GM23338 (cell line): ENCODE measurements at regions not wholly inside any gene's neighbourhood (a gene's known extent, or its start where the extent isn't known, plus 50 kb on each side); places are given as distances from the start of the nearest gene placed in this dataset.

Experiments
- ATAC-seq: fragments of 200-7000 bp; cut with Tn5 transposase; 3 replicates; pipeline ENCODE4 v1.9.1; 2020
- DNase-seq: peaks from one replicate; pipeline ENCODE4 v3.0.0-alpha.2; 2015; ENCODE audit warnings: low spot score
- H2AFZ ChIP-seq: fragments of 200-600 bp; sonication (generic); 2 replicates; pipeline ENCODE4 v1.8.0; 2016; ENCODE audit warnings: antibody characterized with exemption, mild to moderate bottlenecking, moderate library complexity
- H3F3A ChIP-seq: fragments of 200-600 bp; sonication (generic); replicated peaks from 2 replicates; pipeline ENCODE4 v1.8.0; 2017; ENCODE audit warnings: antibody characterized with exemption, mixed run types, low read depth
- H3K27ac ChIP-seq: fragments of 200-600 bp; sonication (generic); 2 replicates; pipeline ENCODE4 v1.6.1; 2016; ENCODE audit warnings: low read depth
- H3K27me3 ChIP-seq: fragments of 200-600 bp; sonication (generic); 2 replicates; pipeline ENCODE4 v1.8.0; 2016; ENCODE audit warnings: mild to moderate bottlenecking, mixed run types, moderate library complexity; ENCODE audit not compliant: insufficient read depth
- H3K36me3 ChIP-seq: fragments of 200-600 bp; sonication (generic); 2 replicates; pipeline ENCODE4 v1.8.0; 2016; ENCODE audit warnings: mild to moderate bottlenecking; ENCODE audit not compliant: insufficient read depth
- H3K4me1 ChIP-seq: fragments of 200-600 bp; sonication (generic); 2 replicates; pipeline ENCODE4 v1.8.0; 2016; ENCODE audit warnings: mild to moderate bottlenecking, moderate library complexity; ENCODE audit not compliant: insufficient read depth
- H3K4me2 ChIP-seq: fragments of 200-600 bp; sonication (generic); 2 replicates; pipeline ENCODE4 v1.7.1; 2017; ENCODE audit warnings: mixed run types
- H3K4me3 ChIP-seq: fragments of 200-600 bp; sonication (generic); 2 replicates; pipeline ENCODE4 v1.6.1; 2016; ENCODE audit warnings: mixed run types
- H3K79me2 ChIP-seq: fragments of 200-600 bp; sonication (generic); replicated peaks from 2 replicates; pipeline ENCODE4 v1.8.0; 2017; ENCODE audit warnings: mild to moderate bottlenecking; ENCODE audit not compliant: insufficient read depth
- H3K9me2 ChIP-seq: fragments of 200-600 bp; sonication (generic); 2 replicates; pipeline ENCODE4 v1.8.0; 2017; ENCODE audit not compliant: insufficient read depth
- H4K20me1 ChIP-seq: fragments of 200-600 bp; sonication (generic); replicated peaks from 2 replicates; pipeline ENCODE4 v1.8.0; 2017; ENCODE audit warnings: mild to moderate bottlenecking; ENCODE audit not compliant: insufficient read depth
- H3K27ac Mint-ChIP-seq: 2 replicates; pipeline ENCODE4 v1.8.0; 2020; ENCODE audit warnings: inconsistent platforms, mild to moderate bottlenecking, moderate library complexity, mixed read lengths
- H3K27me3 Mint-ChIP-seq: 3 replicates; pipeline ENCODE4 v1.8.0; 2022; ENCODE audit warnings: low read depth, mild to moderate bottlenecking, moderate library complexity, mixed read lengths, inconsistent platforms; ENCODE audit not compliant: insufficient read depth, poor library complexity
- H3K36me3 Mint-ChIP-seq: 3 replicates; pipeline ENCODE4 v1.8.0; 2021; ENCODE audit warnings: low read depth, mild to moderate bottlenecking, inconsistent platforms, moderate library complexity, mixed read lengths
- H3K4me1 Mint-ChIP-seq: 3 replicates; pipeline ENCODE4 v1.8.0; 2020; ENCODE audit warnings: mild to moderate bottlenecking, inconsistent platforms, mixed read lengths
- H3K4me3 Mint-ChIP-seq: 3 replicates; pipeline ENCODE4 v1.8.0; 2021; ENCODE audit warnings: moderate library complexity, mild to moderate bottlenecking, inconsistent platforms, mixed read lengths
- H3K9me3 Mint-ChIP-seq: 3 replicates; pipeline ENCODE4 v1.8.0; 2020; ENCODE audit warnings: moderate library complexity, mild to moderate bottlenecking, inconsistent platforms, mixed read lengths
- CREB1 ChIP-seq: fragments of 250-450 bp; sonication (Bioruptor Pico); IDR thresholded peaks from 2 replicates; pipeline ENCODE4 v1.5.0; 2020; ENCODE audit warnings: low read depth, mild to moderate bottlenecking, moderate library complexity
- CTCF ChIP-seq, 2 experiments: fragments of 200-600 bp in 1 of 2; sonication (generic) in 1 of 2; conservative IDR thresholded peaks; 2 replicates each; pipeline versions ENCODE4 v1.5.1 to v1.6.1; 2016 to 2017; ENCODE audit warnings: antibody characterized with exemption in 2 of 2, low read depth in 2 of 2, mild to moderate bottlenecking in 2 of 2, moderate library complexity in 1 of 2
- EZH2 ChIP-seq: fragments of 200-600 bp; sonication (generic); IDR thresholded peaks from one replicate; pipeline ENCODE4 v1.8.0; 2017; ENCODE audit warnings: antibody characterized with exemption, mild to moderate bottlenecking, low read depth; ENCODE audit not compliant: unreplicated experiment
- EZH2phosphoT487 ChIP-seq: fragments of 200-600 bp; sonication (generic); IDR thresholded peaks from one replicate; pipeline ENCODE4 v1.8.1; 2018; ENCODE audit warnings: antibody characterized with exemption; ENCODE audit not compliant: unreplicated experiment
- JUNB ChIP-seq: IDR thresholded peaks from one replicate; pipeline ENCODE4 v1.6.1; 2016; ENCODE audit warnings: antibody characterized with exemption; ENCODE audit not compliant: unreplicated experiment
- NANOG ChIP-seq: IDR thresholded peaks from 2 replicates; pipeline ENCODE4 v1.6.1; 2016; ENCODE audit warnings: antibody characterized with exemption, borderline replicate concordance
- POLR2AphosphoS5 ChIP-seq: IDR thresholded peaks from 2 replicates; pipeline ENCODE4 v1.6.1; 2016; ENCODE audit warnings: antibody characterized with exemption, low read depth
- STAT1 ChIP-seq: IDR thresholded peaks from one replicate; pipeline ENCODE4 v1.6.1; 2016; ENCODE audit warnings: antibody characterized with exemption; ENCODE audit not compliant: unreplicated experiment
- ZNF114 ChIP-seq: fragments of 250-450 bp; sonication (Bioruptor Pico); IDR thresholded peaks from 2 replicates; pipeline ENCODE4 v1.5.0; 2020; ENCODE audit warnings: mild to moderate bottlenecking, moderate library complexity
- ZNF331 ChIP-seq: fragments of 250-450 bp; sonication (Bioruptor Pico); IDR thresholded peaks from 2 replicates; pipeline ENCODE4 v1.5.0; 2020; ENCODE audit warnings: low read depth, mild to moderate bottlenecking, moderate library complexity
- TF ChIP-seq, protein P1 (sequence below): IDR thresholded peaks from 2 replicates; pipeline ENCODE4 v1.6.1; 2016; ENCODE audit warnings: antibody characterized with exemption
- TF ChIP-seq, protein P2 (sequence below): IDR thresholded peaks from one replicate; pipeline ENCODE4 v1.6.1; 2018; ENCODE audit warnings: antibody characterized with exemption; ENCODE audit not compliant: unreplicated experiment

- no peak for ATAC-seq
- Histone ChIP-seq H3K27me3 (no peaks in the 10 kb centered on the region), H3K4me2 (no peak overlapping the region), H2AFZ (no peak overlapping the region), H3K79me2 (no peaks in the 10 kb centered on the region), H3K4me3 (no peak overlapping the region), H3K9me2 (no peaks in the 10 kb centered on the region), H3K36me3 (0 out of 2 replicates have a peak, but pooled peaks cover 3% of the 10 kb centered on the region), H3K27ac (no peak overlapping the region), H3K4me1 (peaks cover 6% of the 10 kb centered on the region; the same call in 1 of the 2 replicates), H3F3A (no peaks in the 10 kb centered on the region), H4K20me1 (no peaks in the 10 kb centered on the region)
- Mint-ChIP-seq H3K27me3 (no peaks in the 10 kb centered on the region), H3K36me3 (peaks cover 21% of the 10 kb centered on the region), H3K4me3 (no peak overlapping the region), H3K27ac (no peak overlapping the region), H3K9me3 (peaks cover 22% of the 10 kb centered on the region), H3K4me1 (peaks cover 6% of the 10 kb centered on the region; the same call in 2 of the 3 replicates)
- TF ChIP-seq EZH2phosphoT487 (no peak), JUNB (no peak), STAT1 (no peak), CREB1 (no peak), CTCF (conservative IDR thresholded peaks at IDR 0.05; ENCODE audit: low read depth in 2 of 2) (no peak)
- TF ChIP-seq, protein P1, sequence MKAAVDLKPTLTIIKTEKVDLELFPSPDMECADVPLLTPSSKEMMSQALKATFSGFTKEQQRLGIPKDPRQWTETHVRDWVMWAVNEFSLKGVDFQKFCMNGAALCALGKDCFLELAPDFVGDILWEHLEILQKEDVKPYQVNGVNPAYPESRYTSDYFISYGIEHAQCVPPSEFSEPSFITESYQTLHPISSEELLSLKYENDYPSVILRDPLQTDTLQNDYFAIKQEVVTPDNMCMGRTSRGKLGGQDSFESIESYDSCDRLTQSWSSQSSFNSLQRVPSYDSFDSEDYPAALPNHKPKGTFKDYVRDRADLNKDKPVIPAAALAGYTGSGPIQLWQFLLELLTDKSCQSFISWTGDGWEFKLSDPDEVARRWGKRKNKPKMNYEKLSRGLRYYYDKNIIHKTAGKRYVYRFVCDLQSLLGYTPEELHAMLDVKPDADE = no peak
- no peak for DNase-seq
Observed at GRCh38 chr12:46578190-46578982, 205.8 kb upstream of the SLC38A2 start.

DNA sequence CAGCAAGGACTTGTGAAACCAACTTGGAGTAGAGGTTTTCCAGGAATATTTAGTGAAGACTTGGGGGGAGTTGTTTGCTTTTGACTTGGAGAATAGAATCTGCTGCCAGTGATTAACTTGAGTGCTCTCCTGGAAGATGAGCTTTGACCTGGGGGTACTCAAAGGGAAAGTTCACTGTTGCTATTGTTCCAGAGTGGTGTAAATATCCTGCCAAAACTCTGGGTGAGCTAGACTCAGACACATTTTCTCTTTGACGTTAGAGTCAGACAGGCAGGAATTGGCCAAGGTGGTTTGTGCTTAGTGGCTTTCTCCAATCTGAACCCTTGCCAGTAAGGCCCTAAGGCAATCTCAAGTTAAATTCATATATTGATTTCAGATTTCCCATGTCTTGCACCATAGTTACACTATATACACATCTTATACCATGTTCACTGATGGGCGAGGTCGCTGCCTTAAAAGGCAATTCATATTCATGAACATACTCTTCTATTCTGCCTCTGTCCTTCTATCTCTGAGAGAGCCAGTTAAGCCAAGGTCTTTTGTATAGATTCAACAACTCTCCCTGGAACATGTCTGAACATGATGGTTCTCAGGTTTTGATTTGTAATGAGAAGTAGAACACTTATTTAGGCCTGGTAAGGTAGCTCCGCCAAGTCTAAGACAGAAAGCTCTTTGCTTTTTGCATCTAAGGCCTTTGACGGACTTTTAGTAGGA lies 204.6 kb upstream of the SLC38A2 start:
- H3K4me2 ChIP-seq = no peak overlapping the region
- no peaks in the 10 kb centered on the region for H3K36me3 ChIP-seq
- H3K4me3 ChIP-seq = no peak overlapping the region
- DNase-seq = no peak
- H3K27me3 ChIP-seq = no peaks in the 10 kb centered on the region
- Mint-ChIP-seq H3K36me3 (peaks cover 10% of the 10 kb centered on the region), H3K9me3 (peaks cover 10% of the 10 kb centered on the region), H3K4me1 (peaks cover 6% of the 10 kb centered on the region; the same call in 2 of the 3 replicates), H3K27me3 (no peaks in the 10 kb centered on the region), H3K4me3 (no peak overlapping the region), H3K27ac (no peak overlapping the region)
- peaks cover 6% of the 10 kb centered on the region; the same call in 1 of the 2 replicates for H3K4me1 ChIP-seq
- no peaks in the 10 kb centered on the region for H3K9me2 ChIP-seq
- no peak overlapping the region for H2AFZ ChIP-seq
- no peaks in the 10 kb centered on the region for H3F3A ChIP-seq
- ATAC-seq = no peak
- H4K20me1 ChIP-seq = no peaks in the 10 kb centered on the region
- no peaks in the 10 kb centered on the region for H3K79me2 ChIP-seq
- H3K27ac ChIP-seq = no peak overlapping the region
- TF ChIP-seq CREB1 = no peak
- no peak for TF ChIP-seq STAT1
- TF ChIP-seq POLR2AphosphoS5 = no peak
- TF ChIP-seq ZNF114 (CRISPR knock-in tag) = no peak
- TF ChIP-seq, protein P1 = no peak
- TF ChIP-seq EZH2 = no peak
- TF ChIP-seq CTCF (conservative IDR thresholded peaks at IDR 0.05; ENCODE audit: low read depth in 2 of 2) = no peak
- TF ChIP-seq NANOG = no peak
- TF ChIP-seq EZH2phosphoT487 = no peak
- TF ChIP-seq, protein P2, sequence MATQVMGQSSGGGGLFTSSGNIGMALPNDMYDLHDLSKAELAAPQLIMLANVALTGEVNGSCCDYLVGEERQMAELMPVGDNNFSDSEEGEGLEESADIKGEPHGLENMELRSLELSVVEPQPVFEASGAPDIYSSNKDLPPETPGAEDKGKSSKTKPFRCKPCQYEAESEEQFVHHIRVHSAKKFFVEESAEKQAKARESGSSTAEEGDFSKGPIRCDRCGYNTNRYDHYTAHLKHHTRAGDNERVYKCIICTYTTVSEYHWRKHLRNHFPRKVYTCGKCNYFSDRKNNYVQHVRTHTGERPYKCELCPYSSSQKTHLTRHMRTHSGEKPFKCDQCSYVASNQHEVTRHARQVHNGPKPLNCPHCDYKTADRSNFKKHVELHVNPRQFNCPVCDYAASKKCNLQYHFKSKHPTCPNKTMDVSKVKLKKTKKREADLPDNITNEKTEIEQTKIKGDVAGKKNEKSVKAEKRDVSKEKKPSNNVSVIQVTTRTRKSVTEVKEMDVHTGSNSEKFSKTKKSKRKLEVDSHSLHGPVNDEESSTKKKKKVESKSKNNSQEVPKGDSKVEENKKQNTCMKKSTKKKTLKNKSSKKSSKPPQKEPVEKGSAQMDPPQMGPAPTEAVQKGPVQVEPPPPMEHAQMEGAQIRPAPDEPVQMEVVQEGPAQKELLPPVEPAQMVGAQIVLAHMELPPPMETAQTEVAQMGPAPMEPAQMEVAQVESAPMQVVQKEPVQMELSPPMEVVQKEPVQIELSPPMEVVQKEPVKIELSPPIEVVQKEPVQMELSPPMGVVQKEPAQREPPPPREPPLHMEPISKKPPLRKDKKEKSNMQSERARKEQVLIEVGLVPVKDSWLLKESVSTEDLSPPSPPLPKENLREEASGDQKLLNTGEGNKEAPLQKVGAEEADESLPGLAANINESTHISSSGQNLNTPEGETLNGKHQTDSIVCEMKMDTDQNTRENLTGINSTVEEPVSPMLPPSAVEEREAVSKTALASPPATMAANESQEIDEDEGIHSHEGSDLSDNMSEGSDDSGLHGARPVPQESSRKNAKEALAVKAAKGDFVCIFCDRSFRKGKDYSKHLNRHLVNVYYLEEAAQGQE = no peak
- no peak for TF ChIP-seq ZNF331 (CRISPR knock-in tag)
- no peak for TF ChIP-seq JUNB
